Neural progenitor cell (in vitro differentiated cells): ENCODE measurements at regions not wholly inside any gene's neighbourhood (a gene's known extent, or its start where the extent isn't known, plus 50 kb on each side); places are given as distances from the start of the nearest gene placed in this dataset.
A peak's percentile ranks its signal among the peaks of the same experiment; 100 is the strongest.

ENCODE experiments used
- DNase-seq: peaks from one replicate; pipeline ENCODE4 v3.0.0-alpha.2; 2016; ENCODE audit warnings: low spot score
- H2AFZ ChIP-seq: fragments of 200-600 bp; sonication (generic); replicated peaks from 2 replicates; pipeline ENCODE4 v1.6.1; 2016; ENCODE audit warnings: antibody characterized with exemption
- H3F3A ChIP-seq: fragments of 200-600 bp; sonication (generic); 2 replicates; pipeline ENCODE4 v1.6.1; 2016; ENCODE audit warnings: antibody characterized with exemption, low read depth
- H3K27ac ChIP-seq: fragments of 200-600 bp; sonication (generic); 2 replicates; pipeline ENCODE4 v1.5.1; 2016; ENCODE audit warnings: mild to moderate bottlenecking
- H3K27me3 ChIP-seq: fragments of 200-600 bp; sonication (generic); 2 replicates; pipeline ENCODE4 v1.6.1; 2016; ENCODE audit warnings: mild to moderate bottlenecking, moderate library complexity
- H3K36me3 ChIP-seq: fragments of 200-600 bp; sonication (generic); 2 replicates; pipeline ENCODE4 v1.5.1; 2016
- H3K4me1 ChIP-seq: fragments of 200-600 bp; sonication (generic); 2 replicates; pipeline ENCODE4 v1.6.1; 2016; ENCODE audit warnings: mixed run types
- H3K4me2 ChIP-seq: fragments of 200-600 bp; sonication (generic); 2 replicates; pipeline ENCODE4 v1.6.1; 2016
- H3K4me3 ChIP-seq: fragments of 200-600 bp; sonication (generic); 2 replicates; pipeline ENCODE4 v1.5.1; 2016
- H3K79me2 ChIP-seq: fragments of 200-600 bp; sonication (generic); 2 replicates; pipeline ENCODE4 v1.6.1; 2016; ENCODE audit warnings: low read depth
- H3K9ac ChIP-seq: fragments of 200-600 bp; sonication (generic); 2 replicates; pipeline ENCODE4 v1.6.1; 2016
- H3K9me3 ChIP-seq: fragments of 200-600 bp; sonication (generic); 2 replicates; pipeline ENCODE4 v1.5.1; 2016; ENCODE audit warnings: low read depth
- H4K20me1 ChIP-seq: fragments of 200-600 bp; sonication (generic); 2 replicates; pipeline ENCODE4 v1.6.1; 2016; ENCODE audit warnings: low read depth
- H3K27ac Mint-ChIP-seq: 3 replicates; pipeline ENCODE4 v1.8.0; 2021; ENCODE audit warnings: mixed read lengths
- H3K27me3 Mint-ChIP-seq: 2 replicates; pipeline ENCODE4 v1.8.0; 2022; ENCODE audit warnings: low read depth, mild to moderate bottlenecking, inconsistent platforms, moderate library complexity, mixed read lengths; ENCODE audit not compliant: insufficient read depth
- H3K36me3 Mint-ChIP-seq: 3 replicates; pipeline ENCODE4 v1.8.0; 2021; ENCODE audit warnings: mixed read lengths
- H3K4me1 Mint-ChIP-seq: 3 replicates; pipeline ENCODE4 v1.8.0; 2021; ENCODE audit warnings: mixed read lengths
- H3K4me3 Mint-ChIP-seq: 3 replicates; pipeline ENCODE4 v1.8.0; 2021; ENCODE audit warnings: mild to moderate bottlenecking, moderate library complexity, mixed read lengths
- H3K9me3 Mint-ChIP-seq: 3 replicates; pipeline ENCODE4 v1.8.0; 2020; ENCODE audit warnings: mixed read lengths
- CTCF ChIP-seq: fragments of 200-600 bp; sonication (generic); IDR thresholded peaks from 2 replicates; pipeline ENCODE4 v1.5.1; 2017; ENCODE audit warnings: antibody characterized with exemption, mild to moderate bottlenecking
- EZH2 ChIP-seq: fragments of 200-600 bp; sonication (generic); IDR thresholded peaks from 2 replicates; pipeline ENCODE4 v1.6.1; 2017; ENCODE audit warnings: antibody characterized with exemption, mild to moderate bottlenecking, moderate library complexity
- EZH2phosphoT487 ChIP-seq: fragments of 200-600 bp; sonication (generic); IDR thresholded peaks from 2 replicates; pipeline ENCODE4 v1.6.1; 2017; ENCODE audit warnings: antibody characterized with exemption

DNA sequence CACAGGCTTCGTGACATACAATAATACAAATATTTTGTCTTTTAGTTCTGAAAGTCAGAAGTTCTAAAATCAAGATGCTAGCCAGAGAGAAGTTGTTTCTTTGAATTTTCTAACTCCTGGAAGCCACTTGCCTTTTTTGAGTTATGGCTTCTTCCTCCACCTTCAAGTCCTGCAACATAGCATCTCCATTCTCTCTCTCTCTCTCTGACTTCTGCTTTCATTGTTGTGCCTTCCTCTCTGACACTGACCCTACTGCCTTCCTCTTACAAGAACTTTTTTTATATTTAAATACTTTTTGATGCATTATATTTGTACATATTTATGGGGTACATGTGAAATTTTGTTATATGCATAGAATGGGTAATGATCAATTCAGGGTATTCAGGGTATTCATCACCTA is 205.9 kb downstream of the MAP2K6 start:
- Mint-ChIP-seq H3K4me3 (no peak overlapping the region), H3K27ac (no peak overlapping the region), H3K4me1 (peaks cover 5% of the 10 kb centered on the region), H3K36me3 (no peaks in the 10 kb centered on the region), H3K27me3 (no peaks in the 10 kb centered on the region), H3K9me3 (peaks cover 19% of the 10 kb centered on the region)
- Histone ChIP-seq H3K27me3 (no peaks in the 10 kb centered on the region), H3K4me3 (no peak overlapping the region), H3K79me2 (no peaks in the 10 kb centered on the region), H4K20me1 (no peaks in the 10 kb centered on the region), H2AFZ (no peak overlapping the region), H3K9me3 (no peaks in the 10 kb centered on the region), H3K27ac (no peak overlapping the region), H3K9ac (no peak overlapping the region), H3K4me1 (no peaks in the 10 kb centered on the region), H3F3A (no peaks in the 10 kb centered on the region), H3K4me2 (no peak overlapping the region), H3K36me3 (no peaks in the 10 kb centered on the region)
- no peak for DNase-seq
- no peak for TF ChIP-seq CTCF
- TF ChIP-seq EZH2 = no peak
- no peak for TF ChIP-seq EZH2phosphoT487

GRCh38 chr17:69625474-69625873 is 211.0 kb downstream of the MAP2K6 start:
- no peak overlapping the region for H3K4me3 Mint-ChIP-seq
- H3K9me3 ChIP-seq = no peaks in the 10 kb centered on the region
- H3K9me3 Mint-ChIP-seq = peaks cover 8% of the 10 kb centered on the region
- H3K27ac Mint-ChIP-seq = no peak overlapping the region
- no peak overlapping the region for H3K9ac ChIP-seq
- no peak overlapping the region for H3K4me2 ChIP-seq
- H3K36me3 Mint-ChIP-seq = no peaks in the 10 kb centered on the region
- H3K4me1 ChIP-seq = no peaks in the 10 kb centered on the region
- DNase-seq = peak; percentile 25
- H3F3A ChIP-seq = no peaks in the 10 kb centered on the region
- no peaks in the 10 kb centered on the region for H3K27me3 Mint-ChIP-seq
- H3K4me1 Mint-ChIP-seq = peaks cover 7% of the 10 kb centered on the region
- no peaks in the 10 kb centered on the region for H3K36me3 ChIP-seq
- H3K79me2 ChIP-seq = no peaks in the 10 kb centered on the region
- H4K20me1 ChIP-seq = no peaks in the 10 kb centered on the region
- no peaks in the 10 kb centered on the region for H3K27me3 ChIP-seq
- H3K4me3 ChIP-seq = no peak overlapping the region
- TF ChIP-seq EZH2 (no peak), EZH2phosphoT487 (no peak), CTCF (no peak)
- H3K27ac ChIP-seq = no peak overlapping the region
- no peak overlapping the region for H2AFZ ChIP-seq

- Mint-ChIP-seq H3K27ac (no peak overlapping the region), H3K36me3 (no peaks in the 10 kb centered on the region), H3K4me1 (peaks cover 4% of the 10 kb centered on the region), H3K9me3 (peaks cover 7% of the 10 kb centered on the region), H3K4me3 (no peak overlapping the region), H3K27me3 (peaks cover 3% of the 10 kb centered on the region)
- Histone ChIP-seq H4K20me1 (no peaks in the 10 kb centered on the region), H3K9ac (no peak overlapping the region), H3K4me2 (no peak overlapping the region), H3F3A (no peaks in the 10 kb centered on the region), H3K27ac (no peak overlapping the region), H2AFZ (no peak overlapping the region), H3K4me3 (no peak overlapping the region), H3K4me1 (no peaks in the 10 kb centered on the region), H3K36me3 (no peaks in the 10 kb centered on the region), H3K9me3 (no peaks in the 10 kb centered on the region), H3K79me2 (no peaks in the 10 kb centered on the region), H3K27me3 (no peaks in the 10 kb centered on the region)
- DNase-seq = no peak
- TF ChIP-seq CTCF (no peak), EZH2 (no peak), EZH2phosphoT487 (no peak)
Measured at GRCh38 chr17:69630056-69630635, 215.6 kb downstream of the MAP2K6 start.
